ENCODE measurements at regions not wholly inside any gene's neighbourhood (a gene's known extent, or its start where the extent isn't known, plus 50 kb on each side); places are given as distances from the start of the nearest gene placed in this dataset.
"Not testable (repeated sequence)": the region's sequence is repeated elsewhere in the genome, so short reads cannot be mapped to it uniquely, and the experiment has no call there.

DNA sequence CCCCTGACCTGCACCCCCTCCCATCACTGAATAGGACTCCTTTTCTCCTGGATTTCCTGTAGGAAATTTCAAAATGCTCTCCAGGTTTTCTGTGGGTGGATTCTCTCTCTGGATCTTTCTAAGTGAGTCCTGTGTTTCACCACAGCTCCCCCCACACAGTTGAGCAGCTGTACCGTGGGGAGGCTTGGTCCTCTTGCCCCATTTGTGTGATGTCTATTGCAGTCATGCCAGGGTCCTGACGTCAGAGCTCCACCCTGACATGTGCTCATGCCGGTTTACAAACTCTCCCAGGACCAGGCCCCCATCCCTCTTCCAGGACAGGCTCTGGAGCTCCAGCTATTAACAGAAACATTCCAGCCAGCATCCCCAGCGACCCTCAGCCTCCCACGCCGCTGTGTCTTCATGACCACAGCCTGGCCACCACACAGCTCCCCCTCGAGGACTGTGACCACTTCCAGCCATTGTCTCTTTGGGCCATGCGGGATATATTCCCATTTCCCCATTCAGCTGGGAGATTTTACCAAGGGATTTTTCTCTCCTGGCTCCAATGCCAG lies 185.3 kb downstream of the LMLN start:
- not testable (repeated sequence) for H3K79me1 ChIP-seq (ENCODE audit: low read depth, low read length); DNase-seq (ENCODE audit: low spot score)
- WGBS, 2 donors (ENCODE audit: extremely low coverage in 2 of 2, insufficient read length in 2 of 2, insufficient replicate concordance in 1 of 2), result no CpG with 5 or more reads among the region's 8 CpGs

DNA sequence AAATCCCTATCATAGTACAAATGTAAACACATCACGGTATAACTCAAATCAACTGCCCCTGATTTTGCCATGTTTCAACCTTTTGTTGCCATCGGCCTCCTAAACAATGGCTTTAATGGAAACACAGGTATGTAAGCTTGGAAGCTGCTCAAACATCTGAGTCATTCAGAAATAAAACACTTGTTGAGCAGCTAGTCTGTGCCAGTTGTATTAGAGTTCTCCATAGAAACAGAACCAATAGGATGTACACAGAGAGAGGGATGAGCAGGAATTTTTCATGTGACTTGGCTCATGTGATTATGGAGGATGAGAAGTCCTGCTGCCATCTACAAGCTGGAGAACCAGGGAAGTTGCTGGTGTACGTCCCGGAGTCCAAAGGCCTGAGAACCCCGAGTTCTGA lies 186.1 kb downstream of the LMLN start:
- not testable (repeated sequence) for H3K4me1 ChIP-seq (ENCODE audit: control insufficient read depth in 2 of 2, insufficient read depth in 1 of 2, low read depth in 1 of 2, low read length in 2 of 2); H2BK12ac ChIP-seq (ENCODE audit: low read length); H4K8ac ChIP-seq (ENCODE audit: low read depth, low read length); H3K27me3 ChIP-seq (ENCODE audit: control insufficient read depth in 3 of 3, insufficient read depth in 3 of 3, low read depth in 1 of 3, low read length in 3 of 3); H3K14ac ChIP-seq (ENCODE audit: low read length); H3K9me3 ChIP-seq (replicated peaks in 1 of 2; ENCODE audit: control insufficient read depth in 2 of 2, insufficient read depth in 1 of 2, low read depth in 1 of 2, low read length in 2 of 2); H3K23ac ChIP-seq (ENCODE audit: low read depth, low read length, poor library complexity); H3K4ac ChIP-seq (ENCODE audit: low read length); H4K91ac ChIP-seq (ENCODE audit: low read depth, low read length, poor library complexity); H2AFZ ChIP-seq (ENCODE audit: low read length); H3K79me1 ChIP-seq (ENCODE audit: low read depth, low read length); H2BK15ac ChIP-seq (ENCODE audit: low read length); H3K36me3 ChIP-seq (replicated peaks in 1 of 2; ENCODE audit: control insufficient read depth in 2 of 2, insufficient read depth in 2 of 2, low read length in 2 of 2); DNase-seq (ENCODE audit: low spot score); H2BK5ac ChIP-seq (ENCODE audit: low read length); H3K18ac ChIP-seq (ENCODE audit: low read length); H3K27ac ChIP-seq (replicated peaks; ENCODE audit: low read length); H3K9ac ChIP-seq (ENCODE audit: low read depth, low read length, poor library complexity); H3K4me2 ChIP-seq (ENCODE audit: insufficient read depth, low read length, poor library complexity, severe bottlenecking); H3K4me3 ChIP-seq (ENCODE audit: low read length in 2 of 2); H2AK5ac ChIP-seq (ENCODE audit: low read depth, low read length); H2BK120ac ChIP-seq (ENCODE audit: low read depth, low read length)
- no CpG with 5 or more reads among the region's 5 CpGs for WGBS, 2 donors (ENCODE audit: extremely low coverage in 2 of 2, insufficient read length in 2 of 2, insufficient replicate concordance in 1 of 2)

More for the DNA sequence above, 185.3 kb downstream of the LMLN start:
- not testable (repeated sequence) for H3K18ac ChIP-seq (ENCODE audit: low read length); H3K9me3 ChIP-seq (replicated peaks in 1 of 2; ENCODE audit: control insufficient read depth in 2 of 2, insufficient read depth in 1 of 2, low read depth in 1 of 2, low read length in 2 of 2); H3K4ac ChIP-seq (ENCODE audit: low read length); H2BK5ac ChIP-seq (ENCODE audit: low read length); H3K9ac ChIP-seq (ENCODE audit: low read depth, low read length, poor library complexity); H3K14ac ChIP-seq (ENCODE audit: low read length); H4K8ac ChIP-seq (ENCODE audit: low read depth, low read length); H3K36me3 ChIP-seq (replicated peaks in 1 of 2; ENCODE audit: control insufficient read depth in 2 of 2, insufficient read depth in 2 of 2, low read length in 2 of 2); H3K27me3 ChIP-seq (ENCODE audit: control insufficient read depth in 3 of 3, insufficient read depth in 3 of 3, low read depth in 1 of 3, low read length in 3 of 3); H2AFZ ChIP-seq (ENCODE audit: low read length); H2AK5ac ChIP-seq (ENCODE audit: low read depth, low read length); H3K23ac ChIP-seq (ENCODE audit: low read depth, low read length, poor library complexity); H3K27ac ChIP-seq (replicated peaks; ENCODE audit: low read length); H3K4me2 ChIP-seq (ENCODE audit: insufficient read depth, low read length, poor library complexity, severe bottlenecking); H3K4me1 ChIP-seq (ENCODE audit: control insufficient read depth in 2 of 2, insufficient read depth in 1 of 2, low read depth in 1 of 2, low read length in 2 of 2); H3K4me3 ChIP-seq (ENCODE audit: low read length in 2 of 2); H4K91ac ChIP-seq (ENCODE audit: low read depth, low read length, poor library complexity); H2BK12ac ChIP-seq (ENCODE audit: low read length); H2BK120ac ChIP-seq (ENCODE audit: low read depth, low read length); H2BK15ac ChIP-seq (ENCODE audit: low read length)

DNA sequence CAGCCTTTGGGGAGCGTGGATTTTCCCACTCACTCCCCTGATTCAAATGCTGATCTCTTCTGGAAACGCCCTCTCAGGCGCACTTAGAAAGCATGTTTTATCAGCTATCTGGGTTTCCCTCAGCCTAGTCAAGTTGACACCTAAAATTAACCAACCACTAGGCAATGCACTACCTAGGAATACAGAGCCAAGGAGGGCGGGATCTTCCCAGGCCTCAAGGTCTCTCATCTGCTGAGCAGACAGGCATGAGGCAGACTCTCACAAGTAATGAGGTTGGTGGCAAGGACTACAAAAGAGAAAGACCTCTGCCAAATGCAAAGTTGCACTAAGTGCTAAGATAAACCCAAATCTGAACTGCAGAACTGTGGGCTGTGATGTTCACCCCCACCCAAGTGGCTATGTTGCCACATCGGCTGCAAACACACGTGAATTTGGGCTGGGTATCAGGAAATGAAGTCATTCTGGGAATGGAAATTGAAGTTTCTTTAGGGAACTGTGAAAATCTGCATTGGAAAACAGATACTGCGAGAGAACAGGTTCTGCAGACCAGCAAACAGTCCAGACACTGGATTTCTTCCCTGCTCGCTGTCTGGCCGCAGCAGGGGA lies 186.6 kb downstream of the LMLN start:
- H2BK15ac ChIP-seq (ENCODE audit: low read length); H2AFZ ChIP-seq (ENCODE audit: low read length); H2AK5ac ChIP-seq (ENCODE audit: low read depth, low read length); H3K18ac ChIP-seq (ENCODE audit: low read length); DNase-seq (ENCODE audit: low spot score); H3K9ac ChIP-seq (ENCODE audit: low read depth, low read length, poor library complexity); H3K4me3 ChIP-seq (ENCODE audit: low read length in 2 of 2); H2BK5ac ChIP-seq (ENCODE audit: low read length); H2BK12ac ChIP-seq (ENCODE audit: low read length); H3K4me2 ChIP-seq (ENCODE audit: insufficient read depth, low read length, poor library complexity, severe bottlenecking); H3K23ac ChIP-seq (ENCODE audit: low read depth, low read length, poor library complexity); H3K36me3 ChIP-seq (replicated peaks in 1 of 2; ENCODE audit: control insufficient read depth in 2 of 2, insufficient read depth in 2 of 2, low read length in 2 of 2); H3K4me1 ChIP-seq (ENCODE audit: control insufficient read depth in 2 of 2, insufficient read depth in 1 of 2, low read depth in 1 of 2, low read length in 2 of 2); H3K27me3 ChIP-seq (ENCODE audit: control insufficient read depth in 3 of 3, insufficient read depth in 3 of 3, low read depth in 1 of 3, low read length in 3 of 3); H3K79me1 ChIP-seq (ENCODE audit: low read depth, low read length); H3K27ac ChIP-seq (replicated peaks; ENCODE audit: low read length); H4K91ac ChIP-seq (ENCODE audit: low read depth, low read length, poor library complexity); H3K4ac ChIP-seq (ENCODE audit: low read length); H4K8ac ChIP-seq (ENCODE audit: low read depth, low read length); H2BK120ac ChIP-seq (ENCODE audit: low read depth, low read length); H3K9me3 ChIP-seq (replicated peaks in 1 of 2; ENCODE audit: control insufficient read depth in 2 of 2, insufficient read depth in 1 of 2, low read depth in 1 of 2, low read length in 2 of 2); H3K14ac ChIP-seq (ENCODE audit: low read length): not testable (repeated sequence)
- WGBS, 2 donors (ENCODE audit: extremely low coverage in 2 of 2, insufficient read length in 2 of 2, insufficient replicate concordance in 1 of 2), result no CpG with 5 or more reads among the region's 9 CpGs

DNA sequence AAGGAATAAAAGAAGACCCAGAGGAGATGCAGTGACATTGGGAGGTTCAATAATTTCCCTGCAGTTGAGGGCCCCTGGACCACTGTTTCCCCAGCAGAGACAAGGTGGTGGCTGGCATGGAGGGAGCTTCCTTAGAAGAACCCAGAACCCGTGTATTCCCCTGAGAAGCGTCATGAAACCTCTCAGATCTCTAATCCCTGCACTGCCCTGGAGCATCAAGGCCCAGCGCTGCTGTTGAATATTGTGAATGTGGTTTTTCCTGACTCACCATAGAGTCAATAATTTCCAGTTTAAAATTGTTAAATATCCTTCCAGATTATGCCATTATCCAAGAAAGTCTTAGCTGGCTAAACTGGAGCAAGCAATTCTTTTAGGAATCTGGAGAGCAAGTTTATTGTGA lies 187.2 kb downstream of the LMLN start:
- not testable (repeated sequence) for H2BK5ac ChIP-seq (ENCODE audit: low read length); H3K23ac ChIP-seq (ENCODE audit: low read depth, low read length, poor library complexity); H2AK5ac ChIP-seq (ENCODE audit: low read depth, low read length); H2BK15ac ChIP-seq (ENCODE audit: low read length); H3K4me3 ChIP-seq (ENCODE audit: low read length in 2 of 2); H3K36me3 ChIP-seq (replicated peaks in 1 of 2; ENCODE audit: control insufficient read depth in 2 of 2, insufficient read depth in 2 of 2, low read length in 2 of 2); H2AFZ ChIP-seq (ENCODE audit: low read length); H3K4me1 ChIP-seq (ENCODE audit: control insufficient read depth in 2 of 2, insufficient read depth in 1 of 2, low read depth in 1 of 2, low read length in 2 of 2); H3K18ac ChIP-seq (ENCODE audit: low read length); H3K9me3 ChIP-seq (replicated peaks in 1 of 2; ENCODE audit: control insufficient read depth in 2 of 2, insufficient read depth in 1 of 2, low read depth in 1 of 2, low read length in 2 of 2); H3K14ac ChIP-seq (ENCODE audit: low read length); DNase-seq (ENCODE audit: low spot score); H2BK120ac ChIP-seq (ENCODE audit: low read depth, low read length); H3K27ac ChIP-seq (replicated peaks; ENCODE audit: low read length); H3K9ac ChIP-seq (ENCODE audit: low read depth, low read length, poor library complexity); H2BK12ac ChIP-seq (ENCODE audit: low read length); H3K27me3 ChIP-seq (ENCODE audit: control insufficient read depth in 3 of 3, insufficient read depth in 3 of 3, low read depth in 1 of 3, low read length in 3 of 3); H4K91ac ChIP-seq (ENCODE audit: low read depth, low read length, poor library complexity); H3K79me1 ChIP-seq (ENCODE audit: low read depth, low read length); H4K8ac ChIP-seq (ENCODE audit: low read depth, low read length); H3K4ac ChIP-seq (ENCODE audit: low read length); H3K4me2 ChIP-seq (ENCODE audit: insufficient read depth, low read length, poor library complexity, severe bottlenecking)
- WGBS, 2 donors (ENCODE audit: extremely low coverage in 2 of 2, insufficient read length in 2 of 2, insufficient replicate concordance in 1 of 2), result no CpG with 5 or more reads among the region's 3 CpGs
